Effector CD4-positive, alpha-beta T cell (primary cell): ENCODE measurements at regions not wholly inside any gene's neighbourhood (a gene's known extent, or its start where the extent isn't known, plus 50 kb on each side); places are given as distances from the start of the nearest gene placed in this dataset.

Experiments used
- DNase-seq: peaks from one replicate; pipeline ENCODE4 v3.0.0-alpha.2; 2020

- DNase-seq: no peak
These were observed 160.9 kb upstream of the SLCO3A1 start for GRCh38 chr15:91692596-91692995.

DNA sequence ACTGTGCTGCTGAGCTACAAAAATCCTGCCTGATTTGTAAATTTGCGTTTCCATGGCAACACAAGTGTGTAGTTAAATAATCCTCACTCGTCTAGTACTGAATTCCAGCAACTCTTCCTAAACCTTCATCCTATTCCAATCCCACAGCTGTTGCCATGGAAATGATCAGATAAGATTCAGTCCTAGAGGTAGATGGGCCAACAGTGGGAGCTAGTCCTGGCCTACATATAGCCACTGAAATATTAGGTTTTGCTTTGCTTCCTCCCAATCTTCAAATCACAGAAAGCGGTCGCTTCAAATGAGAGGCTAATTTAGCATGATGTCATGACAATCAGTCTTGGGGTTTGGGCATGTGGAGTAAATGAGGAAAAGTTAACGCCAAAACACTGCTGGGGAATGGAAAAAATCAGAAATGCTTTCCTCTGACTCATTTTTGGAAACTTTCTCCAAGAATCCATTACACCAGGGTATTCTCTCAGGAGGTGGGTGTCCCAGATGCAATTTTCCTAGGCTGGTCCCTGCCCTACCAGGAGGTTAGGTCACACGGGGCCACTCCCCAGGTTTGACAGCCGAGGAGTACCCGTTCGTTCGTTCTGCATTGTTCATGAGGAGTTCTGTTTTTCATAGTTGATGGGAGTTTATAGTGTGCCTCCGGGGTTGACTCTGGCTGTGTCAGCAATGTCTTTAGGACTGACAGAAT, 159.2 kb upstream of the SLCO3A1 start:
- DNase-seq: no peak

DNA sequence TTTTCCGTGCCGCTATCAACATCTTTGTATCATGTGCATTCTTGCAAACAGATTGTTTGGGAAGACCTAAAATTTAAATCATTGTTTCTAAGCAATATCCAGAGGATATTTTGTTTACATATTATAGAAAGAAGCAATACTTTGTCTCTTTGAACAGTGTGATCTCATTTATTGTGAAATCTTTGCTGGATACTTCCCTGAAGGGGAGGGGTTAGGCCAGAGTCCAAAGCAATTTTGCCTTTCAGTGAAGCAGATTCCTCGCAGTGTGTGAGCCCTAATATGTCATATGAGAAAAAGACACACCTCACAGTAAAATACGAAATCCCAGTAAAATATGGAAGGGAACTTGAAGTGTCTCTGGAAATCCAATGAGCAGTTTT, 158.7 kb upstream of the SLCO3A1 start:
- DNase-seq: no peak

DNA sequence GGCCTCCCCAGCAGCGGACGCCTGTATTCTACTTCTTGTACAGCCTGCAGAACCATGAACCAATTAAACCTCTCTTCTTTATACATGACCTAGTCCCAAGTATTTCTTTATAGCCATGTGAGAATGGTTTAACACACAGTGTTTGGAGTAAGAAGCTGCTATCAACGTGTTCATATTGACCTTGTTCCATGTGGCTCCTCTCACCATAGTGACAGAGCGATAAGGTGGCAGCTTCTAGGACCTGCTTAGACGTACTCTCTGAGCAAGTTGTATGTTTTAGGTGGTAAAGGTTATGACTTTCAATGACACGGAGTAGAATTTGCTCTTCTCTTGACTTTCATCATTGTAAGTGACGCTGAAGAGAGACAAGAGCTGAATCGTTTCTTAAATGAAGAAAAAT, 157.7 kb upstream of the SLCO3A1 start:
- DNase-seq: no peak

DNA sequence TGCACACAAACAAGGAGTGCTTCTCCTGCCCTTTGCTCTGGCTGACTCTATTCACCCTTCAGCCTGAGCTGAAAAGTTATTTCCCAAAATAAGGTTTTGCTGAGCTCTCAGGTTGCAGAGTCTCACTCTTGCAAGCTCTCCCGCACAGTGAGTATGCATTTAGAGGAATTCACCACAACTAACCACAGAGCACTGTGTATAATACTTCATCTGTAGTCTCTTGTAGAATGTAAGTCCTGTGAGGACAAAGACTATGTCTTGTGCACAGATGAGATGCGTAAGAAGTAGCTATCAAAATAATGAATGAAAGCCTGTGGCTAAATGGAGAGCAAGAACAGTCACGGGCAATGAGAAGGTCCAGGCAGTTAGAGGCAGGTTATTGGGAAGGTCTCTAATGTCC, 156.5 kb upstream of the SLCO3A1 start:
- no peak for DNase-seq

- no peak for DNase-seq
These were observed 155.3 kb upstream of the SLCO3A1 start for GRCh38 chr15:91698241-91698640.

DNA sequence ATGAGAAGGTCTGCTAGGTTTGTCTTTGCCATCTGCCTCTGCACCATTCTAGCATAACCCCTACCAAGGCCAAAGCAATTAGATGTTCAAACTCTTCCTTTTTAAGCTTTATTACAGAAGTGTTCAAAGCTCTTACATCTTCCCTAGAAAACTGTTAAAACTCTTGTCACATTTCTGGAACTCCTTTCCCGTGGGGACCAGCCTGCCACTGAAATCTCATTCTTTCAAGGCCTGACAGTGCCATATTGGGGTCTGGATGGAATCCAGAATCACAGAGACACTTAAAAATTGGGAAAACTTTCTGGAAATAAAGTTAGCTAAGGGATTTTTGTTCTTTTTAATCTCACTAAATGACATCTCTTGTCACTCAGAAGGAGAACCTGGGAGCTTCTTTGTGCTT, 153.8 kb upstream of the SLCO3A1 start:
- DNase-seq: no peak

GRCh38 chr15:91703274-91703673, 150.2 kb upstream of the SLCO3A1 start:
- DNase-seq: no peak

- no peak for DNase-seq
These were observed 149.2 kb upstream of the SLCO3A1 start for GRCh38 chr15:91704343-91704742.

GRCh38 chr15:91706322-91707032, 147.0 kb upstream of the SLCO3A1 start:
- peak; percentile 70 for DNase-seq

GRCh38 chr15:91710080-91710698, 143.3 kb upstream of the SLCO3A1 start:
- DNase-seq: no peak

GRCh38 chr15:91711384-91712033, 142.0 kb upstream of the SLCO3A1 start:
- DNase-seq: no peak

GRCh38 chr15:91712286-91712685, 141.2 kb upstream of the SLCO3A1 start:
- DNase-seq: no peak

DNA sequence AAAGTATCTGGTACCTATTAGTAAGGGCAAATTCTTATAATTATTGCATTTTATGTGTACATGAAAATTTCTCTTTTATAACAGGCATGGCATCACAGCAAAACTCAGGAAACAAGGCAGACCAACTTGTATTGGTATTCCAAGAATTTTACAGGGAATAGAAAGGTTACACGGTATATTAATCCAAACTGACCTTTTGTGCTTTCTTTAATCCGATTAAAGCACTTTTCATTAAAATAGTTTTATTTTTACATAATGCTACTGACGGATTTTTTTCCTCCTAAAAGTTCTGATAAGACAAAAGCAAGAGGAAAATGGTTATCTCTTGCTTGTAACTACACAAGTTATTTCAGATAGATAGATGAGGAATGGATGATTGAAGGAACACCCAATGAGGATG, 137.0 kb upstream of the SLCO3A1 start:
- DNase-seq: no peak

GRCh38 chr15:91717811-91718210, 135.7 kb upstream of the SLCO3A1 start:
- no peak for DNase-seq

DNA sequence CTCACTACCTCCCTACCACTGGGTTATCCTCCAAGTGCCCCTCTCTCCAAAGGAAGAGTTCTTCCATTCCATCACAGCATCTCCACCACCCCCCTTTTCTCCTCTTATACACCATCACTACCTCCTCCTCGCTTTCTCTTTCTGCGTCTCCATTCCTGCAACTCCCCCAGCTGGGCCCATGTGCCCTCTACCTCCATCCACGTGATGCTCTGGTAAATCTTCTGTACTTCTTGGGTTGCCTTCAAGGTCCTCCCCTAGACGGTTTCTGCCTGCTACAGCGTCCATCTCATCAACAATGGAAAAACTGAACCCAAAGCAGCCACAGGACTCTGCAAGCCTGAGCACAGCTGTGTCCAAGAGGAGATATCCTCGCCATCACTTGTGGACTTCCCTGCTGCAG, 129.5 kb upstream of the SLCO3A1 start:
- DNase-seq: no peak

GRCh38 chr15:91733661-91734060, 119.8 kb upstream of the SLCO3A1 start:
- DNase-seq: no peak

DNA sequence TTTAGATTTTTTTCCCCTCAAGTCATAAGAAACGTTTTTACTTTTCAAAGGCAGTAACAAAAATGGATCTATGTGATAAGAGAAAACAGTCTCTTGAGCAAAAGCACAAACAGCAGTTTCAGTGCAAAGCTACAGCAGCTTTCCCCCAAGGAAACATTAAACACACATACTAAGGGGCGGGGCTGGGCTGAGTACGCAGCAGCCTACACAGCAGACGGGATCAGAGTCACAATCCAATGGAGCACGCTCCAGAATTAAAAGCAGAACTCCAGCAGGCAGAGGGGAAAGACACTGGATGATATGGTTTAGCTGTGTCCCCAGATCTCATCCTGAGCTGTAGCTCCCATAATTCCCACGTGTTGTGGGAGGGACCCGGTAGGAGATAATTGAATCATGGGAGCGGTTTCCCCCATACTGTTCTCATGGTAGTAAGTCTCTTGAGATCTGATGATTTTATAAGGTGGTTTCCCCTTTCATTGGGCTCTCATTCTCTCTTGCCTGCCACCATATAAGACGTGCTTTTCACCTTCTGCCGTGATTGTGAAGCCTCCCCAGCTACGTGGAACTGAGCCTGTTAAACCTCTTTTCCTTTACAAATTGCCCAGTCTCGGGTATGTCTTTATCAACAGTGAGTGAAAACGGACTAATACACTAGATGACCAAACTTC, 116.2 kb upstream of the SLCO3A1 start:
- no peak for DNase-seq

DNA sequence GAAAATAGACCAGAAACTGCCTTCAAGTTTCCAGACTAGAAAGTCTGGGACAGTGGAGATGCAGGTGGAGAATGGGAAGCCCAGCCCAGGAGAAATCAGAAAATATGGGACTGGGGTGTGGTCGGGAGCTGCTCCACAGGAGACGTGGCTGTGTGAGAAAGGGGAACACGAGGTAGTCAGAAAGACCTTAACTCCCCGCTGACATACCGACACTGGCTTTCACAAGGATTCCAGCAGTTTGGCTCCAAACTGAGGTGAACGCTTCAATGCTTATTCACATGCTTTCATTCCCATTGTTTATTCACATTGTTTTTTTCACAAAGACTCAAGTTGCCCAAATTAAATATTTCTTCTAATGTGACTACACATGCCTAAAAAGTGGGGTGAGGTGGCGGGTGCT, 111.5 kb upstream of the SLCO3A1 start:
- no peak for DNase-seq

DNA sequence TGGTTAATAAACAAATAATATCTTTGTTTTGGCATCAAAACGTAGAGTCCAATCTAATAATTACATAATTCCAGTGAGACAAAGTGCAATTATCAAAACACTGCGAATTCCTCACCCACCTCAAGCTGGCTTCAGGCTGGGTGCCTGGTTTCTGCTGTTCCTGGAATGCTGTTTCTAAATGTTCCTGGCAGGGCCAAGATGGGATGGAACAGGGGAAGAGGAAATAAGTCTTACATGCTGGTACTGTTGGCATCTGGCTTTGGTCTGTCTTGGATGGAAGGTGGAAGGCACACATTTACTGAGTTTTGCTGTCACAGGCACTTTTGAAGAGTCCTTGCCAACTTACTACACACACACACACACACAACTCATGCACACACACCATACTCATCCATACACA, 101.9 kb upstream of the SLCO3A1 start:
- DNase-seq: no peak

DNA sequence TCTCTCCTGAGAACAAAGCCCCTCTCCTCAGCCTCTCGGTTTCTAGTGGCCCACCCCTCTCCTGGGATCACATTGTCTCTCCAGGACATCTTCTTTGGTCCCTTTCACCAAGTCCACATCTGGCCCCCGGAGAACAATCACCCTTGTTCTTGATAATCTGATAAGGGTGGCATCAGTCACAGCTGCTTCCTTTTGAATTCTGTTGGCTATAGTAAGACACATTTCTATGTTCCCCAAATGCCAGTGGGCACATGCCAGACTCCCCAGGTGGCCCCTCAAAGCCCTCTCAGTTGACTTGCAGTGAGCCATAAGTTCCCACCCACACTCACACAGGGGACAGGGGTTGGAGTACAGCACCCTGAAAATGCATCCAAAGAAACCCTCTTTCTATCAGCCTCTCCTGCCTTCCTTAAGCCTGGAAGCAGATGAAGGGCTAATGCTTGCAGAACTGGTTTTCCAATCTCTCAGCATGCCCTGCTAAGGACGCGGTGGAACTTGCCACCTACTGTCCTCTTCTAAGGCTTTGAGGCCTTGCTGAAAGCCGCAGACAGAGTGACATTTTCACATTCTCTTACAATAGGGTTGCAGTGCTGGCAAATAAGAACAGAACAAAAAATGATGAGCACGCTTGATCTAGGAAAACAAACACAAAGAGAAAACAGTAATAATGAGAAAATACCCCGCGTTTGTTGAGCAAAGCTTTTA, 101.3 kb upstream of the SLCO3A1 start:
- DNase-seq: no peak

- DNase-seq: no peak
These were observed 93.9 kb upstream of the SLCO3A1 start for GRCh38 chr15:91759560-91759959.

DNA sequence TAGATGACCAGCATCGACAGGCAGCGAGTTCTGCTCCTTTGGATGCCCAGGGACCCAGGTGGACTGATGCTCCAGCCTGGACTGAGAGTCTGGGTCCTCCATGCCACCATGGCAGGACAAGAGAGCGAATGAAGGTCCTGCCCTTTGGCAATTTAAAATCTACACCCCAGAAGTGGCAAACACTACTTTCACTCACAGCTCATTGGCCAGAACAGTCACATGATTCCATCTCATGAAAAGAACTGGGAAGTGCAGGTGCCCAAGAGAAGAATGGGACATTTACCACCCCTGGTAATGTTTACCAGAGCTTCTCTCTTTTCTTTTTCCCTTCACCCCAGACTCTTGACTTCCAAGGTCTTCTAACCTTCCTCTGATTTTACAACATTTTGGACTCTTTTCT, 87.8 kb upstream of the SLCO3A1 start:
- no peak for DNase-seq
